ENCODE measurements at regions not wholly inside any gene's neighbourhood (a gene's known extent, or its start where the extent isn't known, plus 50 kb on each side); places are given as distances from the start of the nearest gene placed in this dataset.
"Not testable (repeated sequence)": the region's sequence is repeated elsewhere in the genome, so short reads cannot be mapped to it uniquely, and the experiment has no call there.

GRCh38 chr16:86883583-86884389 is 305.4 kb downstream of the FOXL1 start:
- intact Hi-C loops (cut with DNase I): no loop called here
- DNase-seq (ENCODE audit: low spot score): no peak

- no peak for DNase-seq (ENCODE audit: low spot score)
- intact Hi-C loops (cut with DNase I): no loop called here
Measured at GRCh38 chr16:86884390-86884650, 306.0 kb downstream of the FOXL1 start.

- intact Hi-C loops (cut with DNase I): no loop called here
- DNase-seq (ENCODE audit: low spot score): no peak
Measured at GRCh38 chr16:86885139-86885538, 306.8 kb downstream of the FOXL1 start.

- no peak for DNase-seq (ENCODE audit: low spot score)
- intact Hi-C loops (cut with DNase I): no loop called here
Measured at GRCh38 chr16:86886651-86887050, 308.3 kb downstream of the FOXL1 start.

- intact Hi-C loops (cut with DNase I): no loop called here
- DNase-seq (ENCODE audit: low spot score): no peak
Measured at GRCh38 chr16:86887416-86887815, 309.1 kb downstream of the FOXL1 start.

DNA sequence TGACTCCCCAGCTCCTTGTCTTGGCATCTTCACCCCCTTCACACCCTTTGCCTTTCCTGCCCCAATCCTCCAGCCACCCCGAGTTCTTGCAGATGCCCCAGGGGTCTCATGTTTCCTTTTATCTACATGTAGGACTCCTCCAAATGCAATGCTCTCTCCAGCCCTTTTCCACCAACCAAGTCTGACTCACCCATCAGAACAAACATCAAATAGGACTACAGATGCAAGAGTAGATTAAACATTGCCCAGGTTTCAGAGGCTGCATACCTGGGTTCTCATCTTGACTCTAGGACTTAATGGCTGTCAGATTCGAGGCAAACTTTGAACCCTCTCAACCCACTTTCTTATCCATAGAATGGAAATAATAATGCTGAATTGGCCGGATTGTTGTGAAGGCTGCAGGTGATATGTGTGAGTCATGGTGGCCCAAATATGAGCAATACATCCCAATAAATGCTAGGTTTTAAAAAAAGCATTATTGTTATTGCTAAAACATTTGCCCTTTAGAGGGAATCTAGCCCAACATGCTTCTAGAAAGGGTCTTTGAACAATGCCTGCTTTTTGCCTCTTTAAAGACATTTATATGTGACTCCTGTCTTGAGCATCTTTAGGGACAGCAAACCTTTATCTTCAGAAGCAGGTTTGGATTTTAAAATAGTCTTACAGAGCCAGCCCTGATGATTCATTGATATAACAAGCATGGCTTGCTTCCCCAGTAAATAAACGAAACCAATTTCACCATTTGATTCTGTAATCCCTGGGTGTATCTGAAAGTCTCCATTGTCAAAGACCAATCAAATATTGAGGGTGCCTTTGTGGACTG is 310.1 kb downstream of the FOXL1 start:
- intact Hi-C loops (cut with DNase I): no loop called here
- DNase-seq (ENCODE audit: low spot score): no peak

GRCh38 chr16:86889054-86889366 is 310.7 kb downstream of the FOXL1 start:
- DNase-seq (ENCODE audit: low spot score); intact Hi-C loops (cut with DNase I): not testable (repeated sequence)

GRCh38 chr16:86889974-86890373 is 311.6 kb downstream of the FOXL1 start:
- DNase-seq (ENCODE audit: low spot score): no peak
- intact Hi-C loops (cut with DNase I): no loop called here

DNA sequence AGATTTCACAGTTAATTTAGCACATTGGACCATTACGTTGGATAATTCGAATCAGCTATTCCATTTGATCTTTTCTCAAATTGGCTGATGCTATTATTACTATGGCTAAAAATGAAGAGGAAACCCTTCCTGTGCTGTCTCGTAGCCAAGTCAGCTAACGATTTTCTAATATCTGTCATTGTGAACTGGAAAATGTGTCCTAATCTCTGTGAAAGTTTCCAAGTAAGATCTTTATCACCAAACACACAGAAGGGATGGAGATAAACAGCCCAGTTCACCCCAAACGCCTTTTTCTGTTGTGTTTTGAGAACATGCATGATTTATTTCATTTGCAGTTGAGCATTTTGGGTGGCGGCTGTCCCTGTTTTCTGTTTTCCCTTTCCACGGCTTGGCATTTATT is 312.8 kb downstream of the FOXL1 start:
- intact Hi-C loops (cut with DNase I): no loop called here
- no peak for DNase-seq (ENCODE audit: low spot score)

DNA sequence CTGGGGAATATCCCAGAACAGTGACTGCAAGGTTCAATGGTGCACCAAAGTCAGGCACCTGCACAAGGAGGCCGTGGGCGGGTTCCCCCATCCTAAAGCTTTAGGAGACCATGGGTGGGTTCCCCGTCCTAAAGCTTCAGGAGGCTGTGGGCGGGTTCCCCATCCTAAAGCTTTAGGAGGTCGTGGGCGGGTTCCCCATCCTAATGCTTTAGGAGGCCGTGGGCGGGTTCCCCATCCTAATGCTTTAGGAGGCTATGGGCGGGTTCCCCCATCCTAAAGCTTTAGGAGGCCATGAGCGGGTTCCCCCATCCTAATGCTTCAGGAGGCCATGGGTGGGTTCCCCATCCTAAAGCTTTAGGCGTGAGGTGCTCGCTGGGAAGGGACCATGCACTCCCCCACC is 313.3 kb downstream of the FOXL1 start:
- no peak for DNase-seq (ENCODE audit: low spot score)
- intact Hi-C loops (cut with DNase I): no loop called here

- intact Hi-C loops (cut with DNase I): no loop called here
- DNase-seq (ENCODE audit: low spot score): no peak
Measured at GRCh38 chr16:86892509-86892908, 314.2 kb downstream of the FOXL1 start.

DNA sequence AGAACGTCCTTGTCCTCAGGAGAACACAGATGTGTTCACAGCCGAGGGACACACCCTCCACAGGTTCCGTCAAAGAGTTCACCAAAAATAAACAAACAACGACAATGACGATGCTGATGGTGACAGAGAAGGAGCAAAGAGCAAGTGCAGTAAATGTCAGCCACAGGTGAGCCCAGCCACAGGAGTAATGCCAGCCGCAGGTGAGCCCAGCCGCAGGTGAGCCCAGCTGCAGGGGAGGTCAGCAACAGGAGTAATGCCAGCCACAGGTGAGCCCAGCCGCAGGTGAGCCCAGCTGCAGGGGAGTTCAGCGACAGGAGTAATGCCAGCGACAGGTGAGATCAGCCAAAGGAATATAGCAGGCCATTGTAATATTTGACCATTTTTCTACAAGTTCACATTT is 315.2 kb downstream of the FOXL1 start:
- no peak for DNase-seq (ENCODE audit: low spot score)
- intact Hi-C loops (cut with DNase I): no loop called here

- DNase-seq (ENCODE audit: low spot score): no peak
- intact Hi-C loops (cut with DNase I): no loop called here
Measured at GRCh38 chr16:86894029-86894567, 315.7 kb downstream of the FOXL1 start.

DNA sequence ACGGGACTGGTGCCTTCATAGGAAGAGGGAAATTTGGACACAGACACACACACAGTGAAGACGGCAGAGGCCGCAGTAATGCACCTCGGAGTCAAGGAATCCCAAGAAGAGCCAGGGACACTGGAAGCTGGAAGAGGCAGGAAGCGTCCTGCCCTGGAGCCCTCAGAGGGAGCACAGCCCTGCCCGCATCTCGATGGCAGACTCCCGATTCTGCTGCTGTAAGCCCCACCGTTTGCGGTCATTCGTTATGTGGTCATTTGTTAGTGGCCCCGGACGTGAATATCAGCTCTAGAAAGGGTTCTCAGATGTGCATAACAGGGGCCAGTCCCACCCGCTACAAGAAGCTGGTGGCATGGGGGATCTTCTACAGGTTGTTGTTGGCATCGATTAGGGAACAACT is 316.6 kb downstream of the FOXL1 start:
- intact Hi-C loops (cut with DNase I): no loop called here
- no peak for DNase-seq (ENCODE audit: low spot score)

GRCh38 chr16:86895606-86896005 is 317.3 kb downstream of the FOXL1 start:
- intact Hi-C loops (cut with DNase I): no loop called here

DNA sequence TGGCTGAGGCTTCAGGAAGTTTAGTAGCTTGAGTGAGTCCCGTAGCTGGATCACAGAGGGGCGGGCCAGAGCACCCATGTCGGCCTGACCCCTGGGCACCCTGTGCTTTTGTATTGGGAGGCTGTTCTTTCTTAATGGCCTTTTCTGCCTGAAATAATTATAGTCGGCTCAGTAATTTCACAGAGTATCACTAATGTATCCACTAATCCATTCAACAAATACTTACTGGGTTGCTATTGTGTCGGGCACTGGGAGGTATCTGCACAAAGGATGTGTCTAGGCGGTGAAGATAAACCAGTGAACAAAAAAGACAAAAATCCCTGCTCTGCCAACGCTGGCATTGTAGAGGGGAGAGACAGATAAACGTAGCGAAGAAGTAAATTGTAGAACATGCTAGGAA is 318.6 kb downstream of the FOXL1 start:
- intact Hi-C loops (cut with DNase I): no loop called here
- no peak for DNase-seq (ENCODE audit: low spot score)

More at GRCh38 chr16:86895606-86896005, 317.3 kb downstream of the FOXL1 start:
- DNase-seq (ENCODE audit: low spot score): no peak

- DNase-seq (ENCODE audit: low spot score): no peak
- intact Hi-C loops (cut with DNase I): no loop called here
Measured at GRCh38 chr16:86897486-86897885, 319.1 kb downstream of the FOXL1 start.

DNA sequence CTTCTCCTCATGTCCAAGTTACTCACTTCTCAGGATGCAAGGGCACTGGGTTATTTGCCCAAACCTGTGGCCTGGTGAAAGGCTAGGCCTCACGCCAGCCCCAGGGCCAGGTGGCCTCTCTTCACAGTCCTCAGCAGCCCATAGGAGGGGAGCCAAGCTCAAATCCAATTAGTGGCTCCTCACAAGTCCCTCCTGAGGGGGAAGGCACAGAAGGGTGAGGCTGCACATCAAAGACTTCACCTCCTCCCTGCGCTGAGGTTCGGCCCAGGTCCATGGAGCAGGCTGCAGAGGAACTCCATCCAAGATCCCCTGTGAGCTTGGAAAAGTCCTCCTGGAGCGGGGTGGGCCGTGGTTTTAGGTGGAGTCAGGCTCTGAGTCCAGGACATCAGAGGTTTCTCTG is 320.0 kb downstream of the FOXL1 start:
- intact Hi-C loops (cut with DNase I): no loop called here
- DNase-seq (ENCODE audit: low spot score): no peak

GRCh38 chr16:86899151-86899550 is 320.8 kb downstream of the FOXL1 start:
- intact Hi-C loops (cut with DNase I): no loop called here
- DNase-seq (ENCODE audit: low spot score): no peak

GRCh38 chr16:86899757-86900156 is 321.4 kb downstream of the FOXL1 start:
- intact Hi-C loops (cut with DNase I): no loop called here

DNA sequence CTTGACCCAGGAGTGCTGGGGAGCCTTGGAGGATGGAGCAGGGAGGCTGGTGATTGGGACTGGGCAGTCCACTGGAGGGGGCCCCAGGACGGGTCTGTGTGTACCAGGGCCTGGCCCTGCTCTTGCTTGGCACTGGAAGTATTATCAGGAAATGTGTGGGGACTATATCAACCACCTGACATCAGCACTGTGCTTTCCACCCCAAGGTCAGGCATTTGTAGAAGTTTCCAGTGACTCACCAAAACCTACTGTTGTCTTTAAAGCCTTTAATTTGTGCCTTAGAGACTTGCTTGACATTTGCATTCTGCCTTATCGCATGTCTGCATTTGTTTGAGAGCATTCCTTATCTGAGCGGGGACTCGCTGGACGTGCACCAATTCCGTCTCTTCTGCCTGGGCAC is 323.1 kb downstream of the FOXL1 start:
- DNase-seq (ENCODE audit: low spot score): no peak
- intact Hi-C loops (cut with DNase I): no loop called here

More at GRCh38 chr16:86899757-86900156, 321.4 kb downstream of the FOXL1 start:
- no peak for DNase-seq (ENCODE audit: low spot score)
